IMR-90 (cell line): ENCODE measurements at regions not wholly inside any gene's neighbourhood (a gene's known extent, or its start where the extent isn't known, plus 50 kb on each side); places are given as distances from the start of the nearest gene placed in this dataset.

ENCODE experiments used
- ATAC-seq: fragments of 200-7000 bp; cut with Tn5 transposase; 2 replicates; pipeline ENCODE4 v1.9.1; 2020; ENCODE audit warnings: low read depth, mild to moderate bottlenecking, moderate library complexity
- BruUV-seq: library from RNA; stranded (reverse); fragments of 400-500 nt; replicated peaks from 2 replicates; lab custom pipeline; 2021; lab: Mats Ljungman, UMichigan
- CTCF ChIA-PET: fragments of 300-600 bp; formaldehyde crosslinking; extraction: SDS; loops from one replicate; lab custom pipeline; 2021; ENCODE audit warnings: antibody characterized with exemption; lab: Yijun Ruan, JAX
- POLR2A ChIA-PET: fragments of 300-600 bp; sonication (Branson Sonifier 250); formaldehyde crosslinking; loops from one replicate; lab custom pipeline; 2022; ENCODE audit warnings: antibody characterized with exemption; ENCODE audit not compliant: unreplicated experiment; lab: Charles Lee
- DNase-seq: peaks from one replicate; pipeline ENCODE4 v3.0.0; 2013
- H2AFZ ChIP-seq: replicated peaks from 2 replicates; pipeline ENCODE3; 2013; ENCODE audit warnings: low read length, mild to moderate bottlenecking; ENCODE audit not compliant: poor library complexity
- H2AK5ac ChIP-seq: 2 replicates; pipeline ENCODE4 v1.6.1; 2013; ENCODE audit warnings: low read depth, low read length, inconsistent platforms
- H2AK9ac ChIP-seq: replicated peaks from 2 replicates; pipeline ENCODE3; 2013; ENCODE audit warnings: mild to moderate bottlenecking, low read depth, low read length, moderate library complexity; ENCODE audit not compliant: poor library complexity
- H2BK120ac ChIP-seq: 2 replicates; pipeline ENCODE4 v1.6.1; 2013; ENCODE audit warnings: low read depth, low read length, inconsistent platforms
- H2BK15ac ChIP-seq: 3 replicates; pipeline ENCODE4 v1.6.1; 2013; ENCODE audit warnings: low read depth, low read length, inconsistent platforms
- H2BK20ac ChIP-seq: 2 replicates; pipeline ENCODE4 v1.6.1; 2013; ENCODE audit warnings: low read depth, mild to moderate bottlenecking, inconsistent platforms, low read length, moderate library complexity
- H2BK5ac ChIP-seq: 2 replicates; pipeline ENCODE4 v1.6.1; 2013; ENCODE audit warnings: mild to moderate bottlenecking, low read depth, low read length, inconsistent platforms; ENCODE audit not compliant: poor library complexity, severe bottlenecking
- H3K14ac ChIP-seq: replicated peaks from 2 replicates; pipeline ENCODE4 v1.6.1; 2013; ENCODE audit warnings: low read depth, low read length, inconsistent platforms
- H3K18ac ChIP-seq: 2 replicates; pipeline ENCODE4 v1.6.1; 2013; ENCODE audit warnings: low read depth, low read length, control low read depth
- H3K23ac ChIP-seq: 2 replicates; pipeline ENCODE4 v1.6.1; 2013; ENCODE audit warnings: low read depth, low read length, inconsistent platforms
- H3K27ac ChIP-seq: 2 replicates; pipeline ENCODE4 v1.5.1; 2013; ENCODE audit warnings: mild to moderate bottlenecking, control low read depth, low read length; ENCODE audit not compliant: insufficient read depth
- H3K27me3 ChIP-seq: 2 replicates; pipeline ENCODE4 v1.6.1; 2013; ENCODE audit warnings: low read length; ENCODE audit not compliant: control insufficient read depth, insufficient read depth
- H3K36me3 ChIP-seq: 2 replicates; pipeline ENCODE4 v1.6.1; 2013; ENCODE audit warnings: low read length, mixed read lengths; ENCODE audit not compliant: control insufficient read depth, insufficient read depth
- H3K4ac ChIP-seq: 2 replicates; pipeline ENCODE4 v1.6.1; 2013; ENCODE audit warnings: low read depth, low read length, inconsistent platforms
- H3K4me1 ChIP-seq: 2 replicates; pipeline ENCODE4 v1.6.1; 2013; ENCODE audit warnings: low read length, mixed read lengths; ENCODE audit not compliant: control insufficient read depth, insufficient read depth
- H3K4me2 ChIP-seq: 2 replicates; pipeline ENCODE4 v1.6.1; 2013; ENCODE audit warnings: low read depth, mild to moderate bottlenecking, control low read depth, low read length, moderate library complexity
- H3K4me3 ChIP-seq: 2 replicates; pipeline ENCODE4 v1.5.1; 2013; ENCODE audit warnings: low read depth, mild to moderate bottlenecking, control low read depth, low read length, moderate library complexity; ENCODE audit not compliant: insufficient read depth
- H3K56ac ChIP-seq: 2 replicates; pipeline ENCODE4 v1.6.1; 2013; ENCODE audit warnings: low read length, inconsistent platforms; ENCODE audit not compliant: insufficient read depth; ENCODE audit errors: extremely low read depth
- H3K79me1 ChIP-seq, 2 experiments: 2 replicates each; pipeline ENCODE4 v1.6.1; 2013; ENCODE audit warnings: low read length in 2 of 2, inconsistent platforms in 1 of 2, low read depth in 1 of 2
- H3K9ac ChIP-seq: 2 replicates; pipeline ENCODE4 v1.6.1; 2013; ENCODE audit warnings: low read depth, low read length, control low read depth
- H3K9me1 ChIP-seq: 2 replicates; pipeline ENCODE4 v1.6.1; 2013; ENCODE audit warnings: low read length, inconsistent platforms; ENCODE audit not compliant: insufficient read depth
- H3K9me3 ChIP-seq: 2 replicates; pipeline ENCODE4 v1.6.1; 2013; ENCODE audit warnings: low read length; ENCODE audit not compliant: control insufficient read depth, insufficient read depth
- H4K20me1 ChIP-seq: 2 replicates; pipeline ENCODE4 v1.6.1; 2013; ENCODE audit warnings: low read length, inconsistent platforms; ENCODE audit not compliant: insufficient read depth
- H4K5ac ChIP-seq: 2 replicates; pipeline ENCODE4 v1.6.1; 2013; ENCODE audit warnings: mild to moderate bottlenecking, low read depth, low read length, control low read depth
- H4K8ac ChIP-seq, 2 experiments: 2 replicates each; pipeline ENCODE4 v1.6.1; 2013; ENCODE audit warnings: low read depth in 2 of 2, low read length in 2 of 2, control low read depth in 1 of 2, inconsistent platforms in 1 of 2
- H4K91ac ChIP-seq: 2 replicates; pipeline ENCODE4 v1.6.1; 2013; ENCODE audit warnings: low read depth, low read length, inconsistent platforms; ENCODE audit not compliant: insufficient read depth
- CTCF ChIP-seq: conservative IDR thresholded peaks from 2 replicates; pipeline ENCODE4 v1.5.1; 2012; ENCODE audit warnings: mild to moderate bottlenecking, low read depth, low read length, improper control_type of control experiment
- WGBS, 2 experiments: methylation state at CpG; one replicate each; pipeline versions ENCODE4 v1.1.5 to v1.1.7; 2013; ENCODE audit warnings: missing lambda C conversion rate in 2 of 2; ENCODE audit not compliant: insufficient read length in 1 of 2; ENCODE audit errors: extremely low coverage in 2 of 2; 5-methylcytosine and 5-hydroxymethylcytosine counted together
- dilution Hi-C: fragments of 300-500 bp; cut with HindIII; formaldehyde crosslinking; loops from one replicate; pipeline ENCODE4 v1.14.3; 2018; ENCODE audit warnings: low sequenced_read_pairs; ENCODE audit not compliant: unreplicated experiment
- in situ Hi-C: fragments of 300-500 bp; cut with MboI; formaldehyde crosslinking; loops from 3 replicates; pipeline ENCODE4 v1.14.3; 2019; ENCODE audit warnings: low sequenced_read_pairs, inconsistent platforms, mixed read lengths
- intact Hi-C: fragments of 100-400 bp; cut with micrococcal nuclease; formaldehyde crosslinking; loops from 2 replicates; pipeline ENCODE4 v1.10.0; 2022

- in situ Hi-C loops = no loop called here
- H3K14ac ChIP-seq = no peak overlapping the region
- WGBS, 2 experiments = 80% methylated on average over 1 of the region's 8 CpGs; no CpG with 5 or more reads in 1 of the 2 experiments
- no peak overlapping the region for H3K4me2 ChIP-seq
- H2BK5ac ChIP-seq = no peak overlapping the region
- no peak overlapping the region for H3K56ac ChIP-seq
- no peaks in the 10 kb centered on the region for H3K4me1 ChIP-seq
- H3K18ac ChIP-seq = no peak overlapping the region
- H2AK5ac ChIP-seq = peak overlapping the region; percentile 30; the same call in 1 of the 2 replicates
- no peaks in the 10 kb centered on the region for H3K9me3 ChIP-seq
- no peak overlapping the region for H4K91ac ChIP-seq
- BruUV-seq = no TSS peak
- no peak overlapping the region for H2AFZ ChIP-seq
- no peaks in the 10 kb centered on the region for H3K9me1 ChIP-seq
- POLR2A ChIA-PET = no interaction called here
- H3K4ac ChIP-seq = no peak overlapping the region
- H2AK9ac ChIP-seq = no peak overlapping the region
- ATAC-seq (no peak), DNase-seq (no peak)
- CTCF ChIA-PET = no interaction called here
- H3K23ac ChIP-seq = no peak overlapping the region
- no peak overlapping the region for H3K4me3 ChIP-seq
- H3K9ac ChIP-seq = no peak overlapping the region
- no peak overlapping the region for H2BK15ac ChIP-seq
- no peaks in the 10 kb centered on the region for H3K79me1 ChIP-seq
- no peak overlapping the region for H2BK120ac ChIP-seq
- no peak for TF ChIP-seq CTCF
- no peaks in the 10 kb centered on the region for H3K36me3 ChIP-seq
- dilution Hi-C loops = no loop called here
- no peak overlapping the region for H2BK20ac ChIP-seq
- H3K27me3 ChIP-seq = peaks cover 1% of the 10 kb centered on the region; the same call in 1 of the 2 replicates
- no peak overlapping the region for H4K8ac ChIP-seq
- intact Hi-C loops = no loop called here
- H3K27ac ChIP-seq = no peak overlapping the region
- no peaks in the 10 kb centered on the region for H4K20me1 ChIP-seq
- H4K5ac ChIP-seq = no peak overlapping the region
Observed at GRCh38 chr2:234404957-234405356, 91.9 kb downstream of the ARL4C start.
